ENCODE measurements at regions not wholly inside any gene's neighbourhood (a gene's known extent, or its start where the extent isn't known, plus 50 kb on each side); places are given as distances from the start of the nearest gene placed in this dataset.

DNA sequence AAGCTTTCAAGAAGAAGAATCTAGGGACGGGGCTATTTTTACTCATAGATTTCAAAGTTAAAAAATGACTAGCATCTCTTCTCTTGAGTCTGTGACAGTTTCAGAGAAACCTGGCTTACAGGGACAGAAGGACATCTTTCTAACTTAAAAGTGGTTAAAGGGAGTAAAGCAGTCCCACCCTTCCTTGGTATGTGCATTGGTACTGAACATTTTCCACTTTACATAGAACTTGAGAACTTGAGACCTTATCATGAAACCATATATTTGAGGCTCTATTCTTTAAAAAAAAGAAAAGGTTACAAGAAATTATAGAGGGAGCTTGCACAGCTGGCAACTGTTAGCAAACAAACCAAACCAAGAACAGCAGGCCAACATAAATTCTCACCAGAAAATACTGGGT, 73.4 kb upstream of the GAREM1 start:
- DNase-seq (ENCODE audit: low read depth, low spot score), result no peak

DNA sequence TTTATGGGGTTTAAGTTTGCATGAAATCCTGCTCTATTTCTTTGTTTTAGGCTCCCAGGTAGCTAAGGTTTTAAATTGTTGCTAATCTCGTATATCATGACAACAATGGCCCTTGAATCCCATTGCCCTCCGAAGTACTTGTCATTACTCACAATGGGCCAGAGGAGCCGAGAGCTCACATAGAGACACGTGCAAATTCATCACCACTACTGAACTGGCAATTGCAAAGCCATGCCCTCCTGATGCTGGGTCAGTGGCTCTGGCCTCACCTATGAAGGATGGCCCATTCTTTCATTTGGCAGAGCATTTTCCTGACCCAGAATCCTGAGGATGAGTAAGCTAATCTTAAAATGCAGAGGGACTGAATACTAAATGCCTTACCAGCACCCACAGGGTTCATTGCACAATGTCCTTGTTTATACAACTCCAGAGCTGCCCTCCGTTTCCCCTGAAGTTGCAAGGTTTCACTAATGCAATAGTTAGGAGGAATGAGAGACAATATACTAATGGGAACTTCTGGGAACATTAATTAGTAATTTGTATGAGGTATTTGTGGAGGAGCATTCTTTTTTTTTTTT, 71.6 kb upstream of the GAREM1 start:
- no peak for DNase-seq (ENCODE audit: low read depth, low spot score)

DNA sequence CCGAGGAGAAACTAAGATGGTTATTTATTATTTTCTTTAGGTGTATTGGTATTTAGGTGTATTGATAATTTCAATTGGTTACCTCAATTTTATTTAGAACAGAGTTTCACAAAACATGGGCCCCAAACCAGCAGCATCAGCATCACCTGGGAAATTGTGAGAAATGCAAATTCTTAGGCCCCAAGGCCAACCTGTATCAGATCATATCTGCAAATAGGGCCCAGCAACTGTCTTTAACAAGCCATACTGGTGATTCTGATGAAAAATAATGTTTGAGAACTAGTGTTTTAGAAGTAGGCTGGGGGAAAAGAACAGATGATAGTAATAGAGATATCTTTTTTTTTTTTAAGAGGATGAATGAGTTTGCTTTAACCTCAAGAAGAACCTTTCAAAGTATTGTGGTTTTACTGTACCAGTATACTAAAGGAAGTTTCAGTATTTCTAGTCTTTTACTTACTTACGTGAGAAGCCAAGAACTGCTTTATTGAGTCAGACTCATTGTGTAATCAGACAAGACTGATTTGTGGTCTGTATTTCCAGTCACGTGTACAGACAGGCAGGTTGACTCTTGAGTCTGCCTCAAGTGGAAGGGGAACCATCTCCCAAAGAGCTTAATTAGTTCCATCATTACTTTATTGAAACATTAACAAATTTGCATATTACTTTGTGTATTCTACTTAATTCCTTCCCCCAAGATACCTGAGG, 60.4 kb upstream of the GAREM1 start:
- DNase-seq (ENCODE audit: low read depth, low spot score), result no peak

DNA sequence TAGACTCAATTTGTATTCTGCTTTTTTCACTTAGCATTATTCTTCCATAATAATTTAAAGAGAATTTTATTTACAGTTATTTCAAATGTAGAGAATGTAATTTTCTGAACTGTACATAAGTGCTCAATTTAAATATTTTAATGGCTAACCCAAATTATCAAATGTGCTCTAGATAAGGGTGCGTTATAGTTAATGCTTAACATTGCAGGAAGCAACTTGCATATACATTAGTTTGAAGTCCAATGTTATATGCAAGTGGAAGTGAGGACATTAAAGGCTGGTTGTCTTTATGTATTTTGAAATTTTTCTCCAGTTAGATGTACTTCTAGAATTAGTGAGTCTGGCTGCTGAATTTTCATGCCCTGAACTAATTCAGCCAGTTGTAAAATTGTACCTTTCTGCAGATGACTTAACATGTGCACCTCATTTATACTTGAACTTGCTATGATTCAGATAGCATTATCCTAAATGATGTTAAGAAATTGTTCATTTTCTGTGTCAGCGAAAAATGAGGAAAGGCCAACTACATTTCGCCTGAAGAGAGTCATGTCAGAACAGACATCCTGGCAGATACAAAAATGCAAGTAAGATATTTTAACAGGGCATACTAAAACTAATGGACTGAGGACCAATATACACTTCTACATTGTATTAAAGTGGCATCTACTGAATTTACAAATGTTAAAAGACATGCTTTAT, 59.2 kb upstream of the GAREM1 start:
- no peak for DNase-seq (ENCODE audit: low read depth, low spot score)

DNA sequence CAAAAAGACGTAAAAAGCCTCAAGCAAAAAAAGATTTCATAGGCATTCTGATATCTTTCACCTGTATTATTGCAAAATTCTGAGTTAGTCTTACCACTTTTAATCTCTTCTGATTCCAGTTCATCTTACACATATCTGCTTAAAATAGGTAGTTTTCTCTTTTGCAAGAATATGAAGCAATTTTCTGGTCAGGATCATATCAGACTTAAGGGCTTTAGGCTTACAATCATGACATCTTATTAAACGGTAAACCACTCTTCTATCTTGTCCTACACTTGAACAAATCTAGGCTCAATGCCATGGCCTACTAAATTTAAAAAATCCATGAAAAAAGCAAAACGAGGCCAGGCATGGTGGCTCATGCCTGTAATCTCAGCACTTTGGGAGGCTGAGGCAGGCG, 50.1 kb upstream of the GAREM1 start:
- DNase-seq (ENCODE audit: low read depth, low spot score), result no peak

All from pulmonary artery endothelial cell (primary cell).